Nephron progenitor cell (in vitro differentiated cells): ENCODE measurements at regions not wholly inside any gene's neighbourhood (a gene's known extent, or its start where the extent isn't known, plus 50 kb on each side); places are given as distances from the start of the nearest gene placed in this dataset.

Source experiments
- DNase-seq: peaks from one replicate; pipeline ENCODE4 v3.0.0; 2021
- H3K27ac Mint-ChIP-seq: 2 replicates; pipeline ENCODE4 v1.8.0; 2021; ENCODE audit warnings: mild to moderate bottlenecking, moderate library complexity, mixed read lengths
- H3K27me3 Mint-ChIP-seq: 2 replicates; pipeline ENCODE4 v1.8.0; 2021; ENCODE audit warnings: mild to moderate bottlenecking, low read depth, mixed read lengths; ENCODE audit not compliant: poor library complexity
- H3K36me3 Mint-ChIP-seq: 2 replicates; pipeline ENCODE4 v1.8.0; 2021; ENCODE audit warnings: low read depth, mixed read lengths
- H3K4me1 Mint-ChIP-seq: 2 replicates; pipeline ENCODE4 v1.8.0; 2021; ENCODE audit warnings: mixed read lengths
- H3K4me3 Mint-ChIP-seq: 2 replicates; pipeline ENCODE4 v1.8.0; 2021; ENCODE audit warnings: mild to moderate bottlenecking, moderate library complexity, mixed read lengths
- H3K9me3 Mint-ChIP-seq: 2 replicates; pipeline ENCODE4 v1.8.0; 2021; ENCODE audit warnings: mild to moderate bottlenecking, moderate library complexity, mixed read lengths
- TF ChIP-seq, protein P1 (sequence below): fragments of 200-600 bp; sonication (generic); IDR thresholded peaks from 2 replicates; pipeline ENCODE4 v1.5.0; 2021; ENCODE audit warnings: antibody characterized with exemption

DNA sequence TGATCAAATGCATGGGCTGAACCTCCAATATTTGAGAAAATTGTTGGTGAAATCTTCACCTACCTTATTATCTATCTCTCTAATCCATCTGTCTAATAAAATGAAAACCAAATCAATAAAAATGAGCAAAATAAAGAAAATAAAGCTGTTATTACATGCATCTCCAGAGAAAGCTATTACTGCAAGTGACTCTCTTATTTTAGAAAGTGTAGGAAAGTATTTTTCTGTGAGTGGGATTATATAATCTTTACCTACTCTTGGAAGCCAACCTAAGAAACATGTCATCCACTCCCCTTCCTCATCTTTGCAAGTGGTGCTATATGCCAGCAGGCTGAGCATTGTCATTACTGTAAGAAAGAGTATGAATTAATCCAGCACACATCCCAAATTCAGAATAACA is 191.5 kb upstream of the RFC3 start:
- H3K27ac Mint-ChIP-seq, result no peak overlapping the region
- no peaks in the 10 kb centered on the region for H3K27me3 Mint-ChIP-seq
- no peak for DNase-seq
- H3K4me3 Mint-ChIP-seq, result no peak overlapping the region
- no peaks in the 10 kb centered on the region for H3K9me3 Mint-ChIP-seq
- TF ChIP-seq, protein P1, sequence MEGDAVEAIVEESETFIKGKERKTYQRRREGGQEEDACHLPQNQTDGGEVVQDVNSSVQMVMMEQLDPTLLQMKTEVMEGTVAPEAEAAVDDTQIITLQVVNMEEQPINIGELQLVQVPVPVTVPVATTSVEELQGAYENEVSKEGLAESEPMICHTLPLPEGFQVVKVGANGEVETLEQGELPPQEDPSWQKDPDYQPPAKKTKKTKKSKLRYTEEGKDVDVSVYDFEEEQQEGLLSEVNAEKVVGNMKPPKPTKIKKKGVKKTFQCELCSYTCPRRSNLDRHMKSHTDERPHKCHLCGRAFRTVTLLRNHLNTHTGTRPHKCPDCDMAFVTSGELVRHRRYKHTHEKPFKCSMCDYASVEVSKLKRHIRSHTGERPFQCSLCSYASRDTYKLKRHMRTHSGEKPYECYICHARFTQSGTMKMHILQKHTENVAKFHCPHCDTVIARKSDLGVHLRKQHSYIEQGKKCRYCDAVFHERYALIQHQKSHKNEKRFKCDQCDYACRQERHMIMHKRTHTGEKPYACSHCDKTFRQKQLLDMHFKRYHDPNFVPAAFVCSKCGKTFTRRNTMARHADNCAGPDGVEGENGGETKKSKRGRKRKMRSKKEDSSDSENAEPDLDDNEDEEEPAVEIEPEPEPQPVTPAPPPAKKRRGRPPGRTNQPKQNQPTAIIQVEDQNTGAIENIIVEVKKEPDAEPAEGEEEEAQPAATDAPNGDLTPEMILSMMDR, result no peak
- no peaks in the 10 kb centered on the region for H3K36me3 Mint-ChIP-seq
- peaks cover 7% of the 10 kb centered on the region for H3K4me1 Mint-ChIP-seq

DNA sequence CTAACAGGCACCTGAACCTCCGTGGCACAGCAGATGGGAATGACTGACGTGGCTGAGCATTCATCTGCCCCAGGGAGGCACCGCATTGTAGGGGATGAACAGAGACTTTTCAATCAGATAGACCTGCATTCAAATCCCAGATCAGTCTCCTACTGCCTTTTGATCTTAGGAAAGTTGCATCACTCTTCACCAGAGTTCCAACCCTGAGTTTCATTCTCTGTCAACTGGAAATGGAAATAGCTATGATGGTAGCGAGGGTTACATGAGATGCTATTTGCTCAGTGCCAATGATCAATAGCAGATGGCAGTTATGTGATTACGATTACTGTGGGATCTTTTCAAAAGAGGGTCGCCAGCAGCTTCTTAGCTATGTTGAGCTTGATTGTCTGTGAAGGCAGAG is 189.3 kb upstream of the RFC3 start:
- DNase-seq, result no peak
- Mint-ChIP-seq H3K27ac (no peak overlapping the region), H3K4me1 (peaks cover 12% of the 10 kb centered on the region), H3K27me3 (peaks cover 3% of the 10 kb centered on the region), H3K4me3 (no peak overlapping the region), H3K9me3 (no peaks in the 10 kb centered on the region), H3K36me3 (no peaks in the 10 kb centered on the region)
- TF ChIP-seq, protein P1, result no peak

GRCh38 chr13:33629605-33630360 is 188.2 kb upstream of the RFC3 start:
- peaks cover 18% of the 10 kb centered on the region for H3K4me1 Mint-ChIP-seq
- H3K27ac Mint-ChIP-seq, result peak overlapping the region; percentile 36
- H3K27me3 Mint-ChIP-seq, result peaks cover 3% of the 10 kb centered on the region
- no peak for DNase-seq
- H3K36me3 Mint-ChIP-seq, result no peaks in the 10 kb centered on the region
- no peaks in the 10 kb centered on the region for H3K9me3 Mint-ChIP-seq
- TF ChIP-seq, protein P1, result no peak
- no peak overlapping the region for H3K4me3 Mint-ChIP-seq

DNA sequence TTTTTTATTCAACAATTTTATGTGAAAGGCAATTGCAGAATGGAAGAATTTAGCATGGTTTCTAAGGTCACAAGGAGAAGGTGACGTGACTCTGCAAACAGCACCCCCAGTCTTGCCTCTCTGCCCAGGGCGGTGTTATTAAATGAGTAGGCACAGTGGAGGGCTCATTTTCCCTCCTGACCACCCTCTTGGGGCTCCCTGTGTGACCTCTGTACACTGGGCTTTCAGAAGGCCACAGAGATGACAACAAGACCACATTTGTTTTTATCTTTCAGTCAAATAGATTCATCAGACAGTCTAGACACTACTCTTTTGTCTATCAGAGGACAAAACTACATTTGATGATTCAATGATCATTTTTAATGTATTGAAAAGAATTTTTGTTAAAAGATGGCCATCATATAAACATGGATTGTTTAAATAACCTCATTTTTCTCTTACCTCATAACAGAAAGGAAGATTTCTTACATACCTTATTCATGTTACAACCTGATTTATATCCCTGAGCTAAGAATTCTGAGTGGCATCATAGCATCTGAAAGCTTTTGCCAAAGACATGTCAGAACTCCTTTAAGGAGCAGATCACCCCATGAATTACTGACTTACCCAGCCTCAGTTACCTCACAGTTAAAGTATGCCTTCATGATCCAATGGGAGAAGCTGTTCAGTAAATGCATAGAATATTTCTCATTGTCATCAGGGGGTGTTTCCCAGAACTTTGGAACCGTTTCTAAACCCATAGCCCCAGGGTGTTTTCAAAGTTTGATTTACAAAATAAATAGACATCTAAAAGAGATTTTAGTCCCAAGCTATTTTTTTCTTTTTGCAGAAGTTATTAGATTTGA is 184.0 kb upstream of the RFC3 start:
- Mint-ChIP-seq H3K27ac (peak overlapping the region; percentile 58), H3K27me3 (peaks cover 3% of the 10 kb centered on the region), H3K9me3 (no peaks in the 10 kb centered on the region), H3K4me1 (peaks cover 45% of the 10 kb centered on the region), H3K4me3 (no peak overlapping the region), H3K36me3 (no peaks in the 10 kb centered on the region)
- no peak for DNase-seq
- TF ChIP-seq, protein P1, result no peak

- H3K36me3 Mint-ChIP-seq, result no peaks in the 10 kb centered on the region
- H3K27me3 Mint-ChIP-seq, result peaks cover 3% of the 10 kb centered on the region
- peak overlapping the region; percentile 93 for H3K27ac Mint-ChIP-seq
- no peaks in the 10 kb centered on the region for H3K9me3 Mint-ChIP-seq
- H3K4me3 Mint-ChIP-seq, result peak overlapping the region; percentile 2
- peaks cover 51% of the 10 kb centered on the region for H3K4me1 Mint-ChIP-seq
- TF ChIP-seq, protein P1, result no peak
- DNase-seq, result no peak
These were observed 183.4 kb upstream of the RFC3 start for GRCh38 chr13:33634546-33634982.
